Muscle layer of colon (tissue), 2 donors: ENCODE measurements at regions not wholly inside any gene's neighbourhood (a gene's known extent, or its start where the extent isn't known, plus 50 kb on each side); places are given as distances from the start of the nearest gene placed in this dataset.

Experiments used
- H3K27ac ChIP-seq: one replicate; pipeline ENCODE4 v1.7.0; 2013; ENCODE audit warnings: low read depth, mild to moderate bottlenecking, low read length, moderate library complexity
- H3K27me3 ChIP-seq, 2 donors: one replicate each; pipeline ENCODE4 v1.7.0; 2013; ENCODE audit warnings: low read length in 2 of 2, mild to moderate bottlenecking in 2 of 2; ENCODE audit not compliant: insufficient read depth in 2 of 2, control insufficient read depth in 1 of 2
- H3K36me3 ChIP-seq: one replicate; pipeline ENCODE4 v1.7.0; 2013; ENCODE audit warnings: mild to moderate bottlenecking, low read length; ENCODE audit not compliant: insufficient read depth
- H3K4me1 ChIP-seq: one replicate; pipeline ENCODE4 v1.7.0; 2013; ENCODE audit warnings: mild to moderate bottlenecking, low read length; ENCODE audit not compliant: insufficient read depth
- H3K4me3 ChIP-seq, 2 donors: one replicate each; pipeline ENCODE4 v1.7.0; 2013; ENCODE audit warnings: low read length in 2 of 2, low read depth in 1 of 2, mild to moderate bottlenecking in 1 of 2, moderate library complexity in 1 of 2
- H3K9ac ChIP-seq: one replicate; pipeline ENCODE4 v1.7.0; 2013; ENCODE audit warnings: low read length
- H3K9me3 ChIP-seq: one replicate; pipeline ENCODE4 v1.7.0; 2013; ENCODE audit warnings: mild to moderate bottlenecking, low read length
- donor health status: abdominal sarcoma.
- donor health status: Adenocarcinoma of cecum.

DNA sequence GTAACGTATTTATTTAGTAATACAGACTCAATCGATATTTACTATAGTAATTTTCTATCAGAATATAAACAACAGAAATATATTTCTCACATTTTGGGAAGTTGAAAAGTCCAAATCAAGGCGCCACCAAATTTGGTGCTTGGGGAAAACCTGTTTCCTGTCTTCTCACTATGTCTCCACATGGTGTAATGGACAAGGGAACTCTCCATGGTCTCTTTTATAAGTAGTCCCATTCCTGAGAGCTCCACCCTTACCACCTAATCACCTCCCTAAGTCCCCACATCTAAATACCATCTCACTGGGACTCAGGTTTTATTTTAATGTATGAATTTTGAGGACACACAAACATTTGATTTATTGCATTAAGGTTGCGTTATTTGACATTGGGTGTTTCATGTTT, 848.0 kb downstream of the LTN1 start:
- Histone ChIP-seq H3K27me3 (no peaks in the 10 kb centered on the region), H3K36me3 (no peaks in the 10 kb centered on the region), H3K4me3 (no peak overlapping the region), H3K4me1 (peaks cover 6% of the 10 kb centered on the region), H3K9me3 (no peaks in the 10 kb centered on the region), H3K9ac (no peak overlapping the region), H3K27ac (no peak overlapping the region)

DNA sequence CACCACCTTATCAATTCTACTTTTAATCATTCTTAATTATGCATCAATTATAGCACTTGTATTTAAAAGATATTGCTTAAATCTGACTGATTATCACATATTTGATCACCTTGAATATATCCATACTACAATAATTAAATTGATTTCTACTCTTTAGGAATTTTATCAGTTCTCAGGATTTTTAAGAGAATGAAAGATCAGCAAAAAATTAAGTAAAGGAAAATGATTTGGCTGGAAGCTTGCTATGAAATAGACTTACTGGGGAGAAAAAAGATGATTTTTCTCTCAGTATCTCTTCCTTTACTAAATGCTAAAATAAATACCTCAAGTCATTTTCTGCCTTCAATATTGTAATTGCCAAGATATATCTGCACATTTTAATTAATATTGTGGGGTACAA, 848.6 kb downstream of the LTN1 start:
- H3K27ac ChIP-seq, result no peak overlapping the region

GRCh38 chr21:28142697-28143096, 850.0 kb downstream of the LTN1 start:
- H3K4me3 ChIP-seq, result no peak overlapping the region
- no peaks in the 10 kb centered on the region for H3K36me3 ChIP-seq
- no peaks in the 10 kb centered on the region for H3K9me3 ChIP-seq
- H3K27ac ChIP-seq, result no peak overlapping the region
- no peak overlapping the region for H3K9ac ChIP-seq
- peaks cover 6% of the 10 kb centered on the region for H3K4me1 ChIP-seq
- no peaks in the 10 kb centered on the region for H3K27me3 ChIP-seq

More for the DNA sequence above, 848.6 kb downstream of the LTN1 start:
- Histone ChIP-seq H3K4me3 (no peak overlapping the region), H3K9ac (no peak overlapping the region), H3K9me3 (no peaks in the 10 kb centered on the region), H3K36me3 (no peaks in the 10 kb centered on the region), H3K27me3 (no peaks in the 10 kb centered on the region), H3K4me1 (peaks cover 6% of the 10 kb centered on the region)

- H3K9me3 ChIP-seq, result no peaks in the 10 kb centered on the region
- H3K27me3 ChIP-seq, result no peaks in the 10 kb centered on the region
- H3K36me3 ChIP-seq, result no peaks in the 10 kb centered on the region
Measured at GRCh38 chr21:28138272-28138671, 854.4 kb downstream of the LTN1 start.

DNA sequence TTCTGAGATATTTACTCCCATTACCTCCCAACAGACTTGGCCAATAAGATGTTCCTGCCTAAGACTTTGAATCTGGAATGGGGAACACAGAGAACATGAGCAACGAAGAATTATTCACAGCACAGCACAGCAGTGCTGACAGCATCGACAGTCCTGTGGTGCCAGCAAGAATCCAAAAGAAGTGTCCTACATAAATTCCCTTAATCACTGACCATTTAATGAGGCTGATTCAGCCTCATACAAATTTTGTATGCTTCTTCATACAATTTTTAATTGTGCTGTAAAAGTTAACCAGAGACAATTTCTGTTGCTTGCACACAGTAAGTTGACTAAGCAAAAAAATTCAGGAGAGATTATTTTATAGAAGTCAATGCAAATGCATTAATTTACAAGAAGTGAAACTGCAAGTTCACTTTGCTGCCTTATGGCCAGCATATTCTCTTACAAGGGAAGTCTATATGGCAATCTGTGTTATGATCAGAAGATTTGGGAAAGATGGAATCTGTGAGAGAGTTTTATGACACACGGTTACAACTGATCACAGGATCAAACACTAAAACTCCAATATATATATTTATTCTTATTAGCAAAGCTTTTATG, 855.9 kb downstream of the LTN1 start:
- Histone ChIP-seq H3K9ac (no peak overlapping the region), H3K4me1 (no peaks in the 10 kb centered on the region), H3K4me3 (no peak overlapping the region), H3K27me3 (no peaks in the 10 kb centered on the region), H3K36me3 (no peaks in the 10 kb centered on the region), H3K27ac (no peak overlapping the region), H3K9me3 (no peaks in the 10 kb centered on the region)

More at GRCh38 chr21:28138272-28138671, 854.4 kb downstream of the LTN1 start:
- Histone ChIP-seq H3K27ac (no peak overlapping the region), H3K4me3 (no peak overlapping the region), H3K4me1 (peaks cover 6% of the 10 kb centered on the region), H3K9ac (no peak overlapping the region)

DNA sequence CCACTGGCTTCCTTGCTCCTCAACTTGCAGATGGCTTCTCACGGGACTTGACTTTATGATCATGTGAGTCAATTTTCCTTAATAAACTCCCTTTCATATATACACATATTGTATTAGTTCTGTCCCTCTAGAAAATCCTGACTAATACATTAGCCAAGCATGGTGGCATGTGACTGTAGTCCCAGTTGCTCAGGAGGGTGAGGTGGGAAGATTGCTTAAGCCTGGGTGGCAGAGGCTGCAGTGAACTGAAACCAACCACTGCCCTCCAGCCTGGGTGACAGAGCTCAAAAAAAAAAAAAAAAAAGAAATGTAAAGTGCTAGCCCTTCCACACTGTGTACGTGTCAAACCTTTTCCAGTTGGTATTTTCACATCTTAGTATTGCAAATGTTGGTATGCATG, 857.0 kb downstream of the LTN1 start:
- no peak overlapping the region for H3K4me3 ChIP-seq
- H3K4me1 ChIP-seq, result no peaks in the 10 kb centered on the region
- H3K9ac ChIP-seq, result no peak overlapping the region
- no peaks in the 10 kb centered on the region for H3K27me3 ChIP-seq
- H3K36me3 ChIP-seq, result no peaks in the 10 kb centered on the region
- H3K9me3 ChIP-seq, result peaks cover 4% of the 10 kb centered on the region
- H3K27ac ChIP-seq, result no peak overlapping the region

DNA sequence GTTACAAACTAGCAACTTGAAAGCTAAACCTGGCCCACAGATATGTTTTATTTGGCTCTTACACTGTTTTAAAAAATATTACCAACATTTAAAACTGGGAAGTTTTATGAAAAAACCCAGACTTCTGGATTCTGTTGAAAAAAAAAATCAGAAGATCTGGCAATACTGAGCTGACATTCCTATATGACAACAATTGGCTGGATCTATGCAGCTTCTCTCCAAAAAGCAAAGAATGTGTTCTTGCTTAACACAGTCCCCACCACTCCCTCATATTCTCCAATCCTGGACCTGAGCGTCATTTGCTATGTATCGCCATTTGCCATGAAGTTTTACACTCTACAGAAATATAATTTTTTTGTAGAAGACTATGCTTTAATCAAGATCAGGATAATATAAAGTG, 859.6 kb downstream of the LTN1 start:
- Histone ChIP-seq H3K27me3 (no peaks in the 10 kb centered on the region), H3K36me3 (no peaks in the 10 kb centered on the region), H3K9ac (no peak overlapping the region), H3K9me3 (peaks cover 4% of the 10 kb centered on the region), H3K27ac (no peak overlapping the region), H3K4me1 (peaks cover 1% of the 10 kb centered on the region), H3K4me3 (no peak overlapping the region)

DNA sequence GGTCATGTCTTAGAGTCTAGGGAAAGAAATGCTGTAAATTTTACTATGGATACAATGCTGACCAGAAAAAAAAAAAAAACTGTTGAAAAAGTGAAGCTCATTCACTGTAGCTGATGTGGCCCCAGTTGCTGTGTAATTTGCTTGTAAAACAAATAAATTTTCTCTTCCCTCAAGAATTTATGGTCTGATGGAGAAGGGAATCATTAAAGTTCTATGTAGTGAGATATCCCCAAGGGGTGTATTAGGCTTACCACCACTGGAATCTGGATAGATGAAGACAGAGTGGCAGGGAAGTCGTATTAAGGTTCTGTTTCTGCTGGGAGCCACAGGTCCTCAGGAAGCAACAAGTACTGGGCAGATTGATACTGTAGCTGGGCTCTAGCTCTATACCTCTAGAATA, 860.0 kb downstream of the LTN1 start:
- Histone ChIP-seq H3K27ac (no peak overlapping the region), H3K9me3 (peaks cover 4% of the 10 kb centered on the region), H3K4me3 (no peak overlapping the region), H3K4me1 (peaks cover 5% of the 10 kb centered on the region), H3K9ac (no peak overlapping the region), H3K27me3 (no peaks in the 10 kb centered on the region), H3K36me3 (no peaks in the 10 kb centered on the region)

DNA sequence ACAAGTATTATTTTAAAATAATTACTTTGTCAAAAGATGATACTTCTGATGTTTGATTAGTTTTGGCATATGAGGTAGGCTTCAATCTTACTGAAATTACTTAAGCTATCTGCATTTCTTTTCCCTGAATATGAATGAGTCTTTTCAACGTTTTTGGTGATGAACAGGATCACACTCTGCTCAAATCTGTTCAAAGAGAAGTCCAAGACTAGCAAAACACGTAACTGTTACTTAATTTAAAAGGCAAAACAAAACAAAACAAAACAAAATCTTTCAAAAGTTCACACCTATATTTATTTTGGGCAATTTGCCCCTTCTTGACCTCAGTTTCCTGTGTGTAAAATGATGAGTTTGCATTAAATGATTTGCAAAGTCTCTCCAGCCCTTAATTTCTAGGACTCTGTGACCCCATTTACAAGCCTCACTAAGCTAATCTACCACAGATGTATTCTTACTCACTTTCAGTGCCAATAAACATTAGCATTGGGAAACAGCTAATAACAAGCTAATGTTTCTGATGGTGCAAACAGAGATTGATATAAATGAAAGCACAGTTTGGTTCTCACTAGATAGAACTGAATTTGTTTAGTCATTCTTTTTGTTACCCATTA, 865.4 kb downstream of the LTN1 start:
- no peak overlapping the region for H3K4me3 ChIP-seq
- H3K9me3 ChIP-seq, result peaks cover 4% of the 10 kb centered on the region
- H3K36me3 ChIP-seq, result no peaks in the 10 kb centered on the region
- peaks cover 11% of the 10 kb centered on the region for H3K4me1 ChIP-seq
- H3K27ac ChIP-seq, result no peak overlapping the region
- no peak overlapping the region for H3K9ac ChIP-seq
- no peaks in the 10 kb centered on the region for H3K27me3 ChIP-seq

GRCh38 chr21:28126521-28127174, 866.0 kb downstream of the LTN1 start:
- Histone ChIP-seq H3K36me3 (no peaks in the 10 kb centered on the region), H3K4me3 (no peak overlapping the region), H3K4me1 (peaks cover 11% of the 10 kb centered on the region), H3K9ac (no peak overlapping the region), H3K27ac (no peak overlapping the region), H3K27me3 (no peaks in the 10 kb centered on the region), H3K9me3 (peaks cover 4% of the 10 kb centered on the region)

GRCh38 chr21:28124541-28124940, 868.1 kb downstream of the LTN1 start:
- H3K36me3 ChIP-seq, result no peaks in the 10 kb centered on the region
- H3K4me1 ChIP-seq, result peaks cover 11% of the 10 kb centered on the region
- no peak overlapping the region for H3K9ac ChIP-seq
- H3K9me3 ChIP-seq, result no peaks in the 10 kb centered on the region
- no peak overlapping the region for H3K27ac ChIP-seq
- no peak overlapping the region for H3K4me3 ChIP-seq
- no peaks in the 10 kb centered on the region for H3K27me3 ChIP-seq

DNA sequence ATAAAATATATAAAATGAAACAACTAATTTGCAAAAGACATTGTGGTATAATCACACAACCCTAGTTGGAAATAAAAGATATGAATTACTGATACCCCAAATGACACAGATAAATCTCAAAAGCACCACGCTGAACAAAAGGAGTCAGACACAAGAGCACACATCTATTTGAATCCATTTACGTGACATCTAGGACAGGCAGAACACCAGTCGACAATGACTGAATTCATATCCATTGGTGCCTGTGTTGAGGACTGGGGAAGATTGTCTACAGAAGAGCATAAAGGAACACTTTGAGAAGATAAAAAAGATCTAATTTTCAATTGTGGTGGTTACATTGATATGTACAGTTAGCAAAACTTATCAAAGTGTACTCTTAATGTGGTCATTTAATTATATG, 874.1 kb downstream of the LTN1 start:
- Histone ChIP-seq H3K36me3 (no peaks in the 10 kb centered on the region), H3K4me3 (no peak overlapping the region), H3K4me1 (no peaks in the 10 kb centered on the region), H3K9ac (no peak overlapping the region), H3K9me3 (no peaks in the 10 kb centered on the region), H3K27ac (no peak overlapping the region), H3K27me3 (no peaks in the 10 kb centered on the region)
